Endometrial microvascular endothelial cells (primary cell): ENCODE measurements at regions not wholly inside any gene's neighbourhood (a gene's known extent, or its start where the extent isn't known, plus 50 kb on each side); places are given as distances from the start of the nearest gene placed in this dataset.
"Not testable (repeated sequence)": the region's sequence is repeated elsewhere in the genome, so short reads cannot be mapped to it uniquely, and the experiment has no call there.

ENCODE experiments used
- in situ Hi-C: cut with HindIII; loops from 2 replicates; pipeline ENCODE4 v1.10.0; 2017; ENCODE audit warnings: low sequenced_read_pairs, low pct_unique_long_range_greater_than_20kb; ENCODE audit errors: inconsistent ontology term

- in situ Hi-C loops: no loop called here
These were observed 180.4 kb upstream of the PPP1R26 start for GRCh38 chr9:135299239-135299590.

GRCh38 chr9:135299651-135300345 is 179.8 kb upstream of the PPP1R26 start:
- in situ Hi-C loops: no loop called here

GRCh38 chr9:135300346-135301141 is 179.0 kb upstream of the PPP1R26 start:
- in situ Hi-C loops: no loop called here

- in situ Hi-C loops: no loop called here
These were observed 178.0 kb upstream of the PPP1R26 start for GRCh38 chr9:135301271-135302263.

- in situ Hi-C loops: no loop called here
These were observed 177.0 kb upstream of the PPP1R26 start for GRCh38 chr9:135302329-135303279.

GRCh38 chr9:135303280-135303647 is 176.3 kb upstream of the PPP1R26 start:
- in situ Hi-C loops: no loop called here

- in situ Hi-C loops: no loop called here
These were observed 175.6 kb upstream of the PPP1R26 start for GRCh38 chr9:135303865-135304499.

GRCh38 chr9:135304886-135305285 is 174.7 kb upstream of the PPP1R26 start:
- in situ Hi-C loops: no loop called here

- in situ Hi-C loops: no loop called here
These were observed 173.9 kb upstream of the PPP1R26 start for GRCh38 chr9:135305546-135306180.

DNA sequence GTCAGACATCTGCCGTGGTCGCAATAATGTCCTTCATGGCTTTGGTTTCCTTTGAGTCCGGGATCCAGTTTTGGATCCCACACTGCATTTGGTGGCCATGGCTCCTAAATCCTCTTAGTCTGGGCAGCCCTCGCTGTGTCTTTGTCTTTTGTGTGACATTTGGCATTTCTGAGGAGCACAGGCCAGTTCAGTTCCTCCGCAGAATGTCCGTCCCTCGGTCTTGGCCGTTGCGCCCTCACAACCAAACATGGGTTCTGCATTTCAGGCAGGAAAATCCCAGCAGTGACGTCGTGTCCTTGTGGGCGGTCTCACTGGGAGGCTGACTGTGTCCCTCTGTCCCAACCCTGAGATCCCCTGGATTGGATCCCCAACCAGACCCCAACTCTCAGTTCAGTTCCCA is 172.9 kb upstream of the PPP1R26 start:
- in situ Hi-C loops: no loop called here

DNA sequence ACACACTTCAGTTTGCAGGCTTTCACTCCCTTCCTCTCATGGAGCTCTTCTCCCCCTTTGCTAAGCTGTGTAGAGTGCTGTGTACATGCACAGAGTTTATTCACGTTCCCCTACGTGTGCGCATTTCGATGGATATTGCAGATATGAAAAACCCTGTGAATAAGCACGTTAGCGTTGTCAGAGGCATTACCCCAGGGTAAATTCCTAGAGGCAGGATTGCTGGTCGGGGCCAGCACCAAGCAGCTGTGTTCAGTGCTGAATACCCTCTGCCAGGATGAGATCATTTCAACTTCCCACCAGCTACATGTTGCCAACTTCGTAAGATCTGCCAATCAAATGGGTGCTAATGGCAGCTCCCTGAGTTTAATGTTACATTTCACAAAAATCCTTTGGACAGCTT is 172.3 kb upstream of the PPP1R26 start:
- in situ Hi-C loops: no loop called here

DNA sequence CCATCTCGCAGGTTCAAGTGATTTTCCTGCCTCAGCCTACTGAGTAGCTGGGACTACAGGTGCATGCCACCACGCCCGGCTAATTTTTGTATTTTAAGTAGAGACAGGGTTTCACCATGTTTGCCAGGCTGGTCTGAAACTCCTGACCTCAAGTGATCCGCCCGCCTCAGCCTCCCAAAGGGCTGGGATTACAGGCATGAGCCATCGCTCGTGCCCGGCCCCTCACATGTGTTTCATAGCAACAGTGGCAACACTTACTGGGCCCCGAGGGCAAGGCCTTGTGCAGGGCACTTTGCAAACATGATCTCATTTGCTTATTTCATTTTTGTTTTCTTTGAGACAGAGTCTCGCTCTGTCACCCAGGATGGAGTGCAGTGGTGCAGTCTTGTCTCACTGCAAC is 171.7 kb upstream of the PPP1R26 start:
- in situ Hi-C loops: not testable (repeated sequence)

GRCh38 chr9:135308821-135309762 is 170.5 kb upstream of the PPP1R26 start:
- in situ Hi-C loops: no loop called here

DNA sequence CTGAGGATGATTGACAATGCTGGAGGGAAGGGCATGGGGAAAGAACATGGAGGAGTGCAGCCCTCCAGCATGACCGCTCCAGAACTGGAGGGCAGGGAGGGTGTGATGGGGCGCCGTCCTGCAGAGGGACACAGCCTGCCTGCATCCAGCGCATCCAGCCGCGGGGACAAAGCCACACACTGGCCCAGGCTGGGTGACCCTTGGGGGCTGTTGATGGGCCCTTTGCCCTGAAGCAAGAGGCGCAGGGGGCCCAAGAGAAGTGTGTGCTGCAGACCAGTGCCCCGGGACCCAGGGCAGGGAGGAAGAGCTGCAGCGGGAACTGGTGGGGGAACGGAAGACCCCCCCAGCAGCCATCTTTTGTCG is 169.8 kb upstream of the PPP1R26 start:
- in situ Hi-C loops: no loop called here

- in situ Hi-C loops: no loop called here
These were observed 169.4 kb upstream of the PPP1R26 start for GRCh38 chr9:135310134-135310533.

DNA sequence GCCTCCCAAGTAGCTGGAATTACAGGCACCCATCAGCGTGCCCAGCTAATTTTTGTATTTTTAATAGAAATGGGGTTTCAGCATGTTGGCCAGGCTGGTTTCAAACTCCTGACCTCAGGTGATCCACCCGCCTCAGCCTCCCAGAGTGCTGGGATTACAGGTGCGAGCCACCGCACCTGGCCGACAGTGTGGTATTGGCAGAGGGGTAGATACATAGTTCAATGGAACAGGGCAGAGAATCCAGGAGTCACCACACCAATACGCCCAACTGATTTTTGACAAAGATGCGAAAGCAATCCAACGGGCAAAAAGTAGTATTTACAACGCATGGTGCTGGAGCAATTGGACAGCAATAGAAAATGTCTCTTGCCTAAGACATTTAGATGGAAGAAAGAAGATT is 164.0 kb upstream of the PPP1R26 start:
- in situ Hi-C loops: no loop called here

- in situ Hi-C loops: no loop called here
These were observed 159.3 kb upstream of the PPP1R26 start for GRCh38 chr9:135320331-135320730.
